GM12864 (cell line): ENCODE measurements at regions not wholly inside any gene's neighbourhood (a gene's known extent, or its start where the extent isn't known, plus 50 kb on each side); places are given as distances from the start of the nearest gene placed in this dataset.

Source experiments
- DNase-seq: peaks from one replicate; pipeline ENCODE4 v3.0.0-alpha.2; 2011; ENCODE audit warnings: low read depth
- H3K4me3 ChIP-seq: 2 replicates; pipeline ENCODE4 v1.5.1; 2011; ENCODE audit warnings: mild to moderate bottlenecking, low read depth, low read length, control low read depth
- TF ChIP-seq, protein P1 (sequence below): IDR thresholded peaks from 2 replicates; pipeline ENCODE4 v1.5.1; 2011; ENCODE audit warnings: low read depth, mild to moderate bottlenecking, moderate library complexity, low read length, control low read depth, inconsistent platforms; ENCODE audit errors: missing control alignments

DNA sequence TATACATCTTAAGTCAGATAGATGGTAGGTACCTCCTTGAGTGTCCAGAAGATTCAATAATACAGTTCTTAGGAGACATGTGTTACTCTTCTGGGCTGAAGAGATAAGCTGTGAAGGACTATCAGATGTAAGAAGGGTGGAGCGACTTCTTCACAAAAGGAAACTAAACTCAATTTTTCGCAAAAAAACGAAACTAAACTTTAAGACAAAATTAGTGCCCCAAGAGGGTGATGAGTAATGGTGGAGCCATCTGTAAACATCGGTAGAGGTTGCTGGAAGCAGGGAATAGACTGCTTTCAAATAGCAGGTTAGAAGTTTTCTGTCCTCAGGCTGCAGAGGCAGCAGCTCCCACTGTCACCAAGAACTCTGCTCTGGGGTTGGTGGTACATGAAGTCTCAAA, 111.6 kb upstream of the TACR1 start:
- TF ChIP-seq, protein P1, sequence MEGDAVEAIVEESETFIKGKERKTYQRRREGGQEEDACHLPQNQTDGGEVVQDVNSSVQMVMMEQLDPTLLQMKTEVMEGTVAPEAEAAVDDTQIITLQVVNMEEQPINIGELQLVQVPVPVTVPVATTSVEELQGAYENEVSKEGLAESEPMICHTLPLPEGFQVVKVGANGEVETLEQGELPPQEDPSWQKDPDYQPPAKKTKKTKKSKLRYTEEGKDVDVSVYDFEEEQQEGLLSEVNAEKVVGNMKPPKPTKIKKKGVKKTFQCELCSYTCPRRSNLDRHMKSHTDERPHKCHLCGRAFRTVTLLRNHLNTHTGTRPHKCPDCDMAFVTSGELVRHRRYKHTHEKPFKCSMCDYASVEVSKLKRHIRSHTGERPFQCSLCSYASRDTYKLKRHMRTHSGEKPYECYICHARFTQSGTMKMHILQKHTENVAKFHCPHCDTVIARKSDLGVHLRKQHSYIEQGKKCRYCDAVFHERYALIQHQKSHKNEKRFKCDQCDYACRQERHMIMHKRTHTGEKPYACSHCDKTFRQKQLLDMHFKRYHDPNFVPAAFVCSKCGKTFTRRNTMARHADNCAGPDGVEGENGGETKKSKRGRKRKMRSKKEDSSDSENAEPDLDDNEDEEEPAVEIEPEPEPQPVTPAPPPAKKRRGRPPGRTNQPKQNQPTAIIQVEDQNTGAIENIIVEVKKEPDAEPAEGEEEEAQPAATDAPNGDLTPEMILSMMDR: no peak
- H3K4me3 ChIP-seq: peak overlapping the region; percentile 7; the same call in 1 of the 2 replicates
- DNase-seq: no peak

DNA sequence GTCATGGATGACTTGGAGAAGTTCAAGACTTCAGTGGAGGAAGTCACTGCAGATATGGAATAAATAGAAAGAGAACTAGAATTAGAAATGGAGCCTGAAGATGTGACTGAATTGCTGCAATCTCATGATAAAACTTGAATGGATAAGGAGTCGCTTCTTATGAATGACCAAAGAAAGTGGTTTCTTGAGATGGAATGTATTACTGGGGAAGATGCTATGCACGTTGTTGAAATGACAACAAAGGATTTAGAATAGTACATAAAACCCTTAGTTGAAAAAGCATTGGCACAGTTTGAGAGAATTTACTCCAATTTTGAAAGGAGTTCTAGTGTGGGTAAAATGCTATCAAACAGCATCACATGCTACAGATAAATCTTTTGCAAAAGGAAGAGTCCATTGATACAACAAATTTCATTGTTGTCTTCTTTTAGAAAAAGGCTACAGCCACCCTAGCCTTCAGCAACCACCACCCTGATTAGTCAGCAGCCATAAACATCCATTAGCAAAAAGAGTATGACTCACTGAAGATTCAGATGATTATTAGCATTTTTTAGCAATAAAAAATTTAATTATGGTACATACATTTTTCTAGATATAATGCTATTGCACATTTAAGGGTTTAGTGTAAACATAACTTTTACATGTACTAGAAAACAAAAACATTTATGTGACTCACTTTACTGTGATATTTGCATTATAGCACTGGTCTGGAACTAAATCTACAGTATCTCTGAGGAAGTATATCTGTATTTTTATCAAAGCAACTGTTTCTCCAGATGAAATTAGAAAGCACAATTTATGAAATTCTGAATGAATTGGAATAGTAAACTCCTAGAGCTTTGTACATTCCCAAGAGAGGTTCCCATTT, 110.5 kb upstream of the TACR1 start:
- TF ChIP-seq, protein P1: no peak
- no peak for DNase-seq
- H3K4me3 ChIP-seq: no peak overlapping the region

DNA sequence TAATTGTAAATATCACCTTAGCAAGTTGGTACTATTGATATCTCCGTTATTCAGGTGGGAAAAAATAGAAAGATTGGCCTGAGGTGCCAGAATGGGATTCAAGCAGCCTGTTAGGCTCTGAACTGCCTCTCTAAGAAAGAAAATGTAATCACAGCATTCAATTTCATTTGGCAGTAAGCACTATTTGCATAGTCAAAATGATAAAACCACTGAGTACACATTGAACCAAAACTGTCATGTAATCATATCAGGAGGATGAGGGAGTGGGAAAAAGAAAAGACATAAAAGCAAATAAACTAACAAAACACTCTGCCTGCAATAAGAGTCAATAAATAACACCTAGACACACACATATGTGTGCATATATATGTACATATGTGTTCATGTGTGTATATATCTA, 103.9 kb upstream of the TACR1 start:
- TF ChIP-seq, protein P1: no peak
- no peak for DNase-seq
- no peak overlapping the region for H3K4me3 ChIP-seq

DNA sequence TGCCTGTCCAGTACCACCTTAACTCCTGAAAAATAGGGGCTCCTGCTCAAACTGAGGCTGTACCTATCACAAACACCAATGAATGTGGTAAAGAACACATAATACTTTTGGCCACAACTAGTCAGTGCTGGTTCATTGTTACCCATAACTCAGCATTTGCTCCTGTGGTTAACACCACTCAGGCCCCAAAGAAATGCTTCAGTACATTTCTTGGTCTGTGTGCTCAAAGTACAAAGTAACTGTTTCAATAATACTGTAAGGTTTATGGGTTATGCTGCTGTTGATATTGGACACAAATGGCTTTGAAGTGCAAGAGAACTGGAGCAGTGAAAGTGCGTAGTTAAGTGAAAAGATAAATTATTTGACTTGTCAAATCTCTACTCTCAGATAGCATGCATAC, 95.0 kb upstream of the TACR1 start:
- TF ChIP-seq, protein P1: no peak
- H3K4me3 ChIP-seq: no peak overlapping the region
- DNase-seq: no peak

DNA sequence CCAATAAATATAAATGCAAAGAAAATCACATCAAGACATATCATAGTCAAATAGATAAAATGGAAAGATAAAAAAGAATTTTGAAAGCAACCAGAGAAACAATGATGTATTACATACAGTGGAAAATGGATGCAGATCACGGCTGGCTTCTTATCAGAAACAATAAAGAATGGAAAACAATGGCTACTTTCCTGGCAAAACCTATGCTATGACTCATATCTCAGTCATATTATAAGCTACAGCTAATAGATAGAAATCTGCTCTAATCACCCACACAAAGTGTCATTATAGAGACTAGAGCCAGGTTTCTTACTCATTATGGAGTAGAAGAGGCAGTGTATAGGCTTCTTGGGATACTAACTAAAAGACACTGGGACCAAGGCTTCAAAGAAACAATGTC, 93.5 kb upstream of the TACR1 start:
- TF ChIP-seq, protein P1: no peak
- no peak for DNase-seq
- no peak overlapping the region for H3K4me3 ChIP-seq

DNA sequence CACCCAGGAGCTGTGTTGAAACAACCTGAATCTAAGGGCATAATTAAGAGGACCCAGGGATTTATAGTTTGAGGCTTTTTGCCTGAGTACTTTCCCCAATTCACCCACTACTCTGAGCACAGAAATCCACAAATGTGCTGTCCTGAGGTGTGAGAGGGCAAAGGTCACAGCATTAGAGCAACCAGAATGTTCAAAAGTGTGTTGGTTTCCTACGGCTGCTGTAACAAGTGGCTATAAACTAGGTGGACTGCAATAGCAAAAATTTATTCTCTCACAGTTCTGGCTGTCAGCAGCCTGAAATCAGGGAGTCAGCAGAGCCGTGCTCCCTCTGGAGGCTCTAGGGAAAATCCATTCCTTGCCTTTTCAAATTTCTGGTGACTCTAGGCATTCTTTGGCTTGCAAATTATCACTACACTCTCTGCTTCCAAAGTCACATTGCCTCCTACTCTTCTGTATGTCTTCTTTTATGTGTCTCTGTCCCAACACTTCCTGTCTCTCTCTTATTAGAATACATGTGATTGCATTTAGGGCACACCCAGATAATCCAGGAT, 91.4 kb upstream of the TACR1 start:
- no peak for DNase-seq
- TF ChIP-seq, protein P1: no peak
- H3K4me3 ChIP-seq: no peak overlapping the region
